Gastrocnemius medialis (tissue), 4 donors: ENCODE measurements at regions not wholly inside any gene's neighbourhood (a gene's known extent, or its start where the extent isn't known, plus 50 kb on each side); places are given as distances from the start of the nearest gene placed in this dataset.
A peak's percentile ranks its signal among the peaks of the same experiment; 100 is the strongest.

Experiments
- ATAC-seq, 2 donors: fragments of 150-250 bp; one replicate each; pipeline ENCODE4 v1.9.1; 2016
- DNase-seq, 2 donors: peaks; one replicate each; pipeline ENCODE4 v3.0.0-alpha.2; 2019
- H3K27ac ChIP-seq, 4 donors: fragments of 200-600 bp; sonication (generic); 1 replicate in 1 of 4; 2 replicates in 3 of 4; pipeline ENCODE4 v1.5.1; 2016 to 2018; ENCODE audit warnings: mild to moderate bottlenecking in 2 of 4, moderate library complexity in 1 of 4
- H3K27me3 ChIP-seq, 3 donors: fragments of 200-600 bp; sonication (generic) in 2 of 3; 1 replicate in 1 of 3; 2 replicates in 2 of 3; pipeline versions ENCODE4 v1.5.1 to v1.6.0; 2016 to 2019; ENCODE audit warnings: mild to moderate bottlenecking in 1 of 3, moderate library complexity in 1 of 3
- H3K36me3 ChIP-seq, 2 donors: fragments of 200-600 bp; sonication (generic) in 1 of 2; one replicate each; pipeline ENCODE4 v1.5.1; 2017 to 2018
- H3K4me1 ChIP-seq, 2 donors: fragments of 200-600 bp; sonication (generic) in 1 of 2; one replicate each; pipeline ENCODE4 v1.5.1; 2016 to 2017; ENCODE audit warnings: mild to moderate bottlenecking in 2 of 2
- H3K4me3 ChIP-seq, 4 donors: fragments of 200-600 bp; sonication (generic) in 3 of 4; 1 replicate in 1 of 4; 2 replicates in 3 of 4; pipeline ENCODE4 v1.5.1; 2016 to 2019; ENCODE audit warnings: mild to moderate bottlenecking in 2 of 4
- H3K9me3 ChIP-seq, 3 donors: fragments of 200-600 bp; sonication (generic) in 2 of 3; 1 replicate in 1 of 3; 2 replicates in 2 of 3; pipeline ENCODE4 v1.5.1; 2016 to 2019
- POLR2A ChIP-seq, 2 donors: fragments of 450-650 bp; IDR thresholded peaks; one replicate each; pipeline ENCODE4 v1.6.1; 2017; ENCODE audit warnings: antibody characterized with exemption in 2 of 2, mild to moderate bottlenecking in 2 of 2, moderate library complexity in 2 of 2
- in situ Hi-C, 4 donors: fragments of 200-750 bp; cut with MboI; loops; one replicate each; pipeline versions ENCODE4 v1.15.0 to v1.8.0; 2017; ENCODE audit warnings: low sequenced_read_pairs in 4 of 4
- intact Hi-C: fragments of 100-400 bp; cut with DNase I; formaldehyde crosslinking; loops from one replicate; pipeline ENCODE4 v1.15.1; 2023; ENCODE audit warnings: low total_unique reads
- TF ChIP-seq, protein P1 (sequence below), 5 experiments: fragments of 450-650 bp in 3 of 5; fragments of 200-600 bp in 2 of 5; sonication (generic) in 2 of 5; IDR thresholded peaks in 4 of 5; conservative IDR thresholded peaks in 1 of 5; 1 replicate in 4 of 5; 2 replicates in 1 of 5; pipeline ENCODE4 v1.5.1; 2016 to 2019; ENCODE audit warnings: antibody characterized with exemption in 5 of 5, mild to moderate bottlenecking in 3 of 5, moderate library complexity in 3 of 5

DNA sequence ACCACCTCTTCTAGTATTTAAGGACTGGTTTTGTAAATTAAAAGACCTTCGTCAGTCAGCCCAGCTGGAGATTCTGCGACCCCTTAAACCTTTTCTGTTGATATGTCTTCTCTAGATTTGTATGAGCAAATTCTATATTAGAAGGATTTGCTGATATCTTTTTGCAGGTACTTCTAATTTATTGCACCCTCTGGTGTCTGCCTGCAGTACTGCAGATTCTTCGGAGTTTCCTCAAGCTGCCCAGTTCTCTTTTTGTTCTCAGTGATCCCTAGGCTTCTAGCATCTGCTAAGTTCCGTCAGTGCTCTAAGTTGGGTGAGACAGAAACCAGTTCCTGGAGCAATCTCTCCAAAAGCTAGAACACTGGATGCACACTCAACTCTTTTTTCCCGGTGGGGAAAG is 545.2 kb downstream of the C4orf33 start:
- Histone ChIP-seq H3K4me1 (no peaks in the 10 kb centered on the region), H3K27me3 (no peaks in the 10 kb centered on the region), H3K36me3 (no peaks in the 10 kb centered on the region), H3K4me3 (no peak overlapping the region), H3K27ac (no peak overlapping the region), H3K9me3 (no peaks in the 10 kb centered on the region)
- ATAC-seq: peak in 1 of 2 donors; percentile 24
- peak; percentile 4 to 22 for DNase-seq
- in situ Hi-C loops (loop anchor here in 3 of 4 donors (5.0 to 10.0 kb wide), 2 partner anchors 276 to 279 kb away; no protein-coding TSS in a partner anchor), intact Hi-C loops (loop anchor here (2.0 kb wide), 1 partner anchor 278 kb away; no protein-coding TSS in a partner anchor)
- TF ChIP-seq POLR2A (IDR thresholded peaks at IDR 0.05): no peak
- TF ChIP-seq, protein P1, sequence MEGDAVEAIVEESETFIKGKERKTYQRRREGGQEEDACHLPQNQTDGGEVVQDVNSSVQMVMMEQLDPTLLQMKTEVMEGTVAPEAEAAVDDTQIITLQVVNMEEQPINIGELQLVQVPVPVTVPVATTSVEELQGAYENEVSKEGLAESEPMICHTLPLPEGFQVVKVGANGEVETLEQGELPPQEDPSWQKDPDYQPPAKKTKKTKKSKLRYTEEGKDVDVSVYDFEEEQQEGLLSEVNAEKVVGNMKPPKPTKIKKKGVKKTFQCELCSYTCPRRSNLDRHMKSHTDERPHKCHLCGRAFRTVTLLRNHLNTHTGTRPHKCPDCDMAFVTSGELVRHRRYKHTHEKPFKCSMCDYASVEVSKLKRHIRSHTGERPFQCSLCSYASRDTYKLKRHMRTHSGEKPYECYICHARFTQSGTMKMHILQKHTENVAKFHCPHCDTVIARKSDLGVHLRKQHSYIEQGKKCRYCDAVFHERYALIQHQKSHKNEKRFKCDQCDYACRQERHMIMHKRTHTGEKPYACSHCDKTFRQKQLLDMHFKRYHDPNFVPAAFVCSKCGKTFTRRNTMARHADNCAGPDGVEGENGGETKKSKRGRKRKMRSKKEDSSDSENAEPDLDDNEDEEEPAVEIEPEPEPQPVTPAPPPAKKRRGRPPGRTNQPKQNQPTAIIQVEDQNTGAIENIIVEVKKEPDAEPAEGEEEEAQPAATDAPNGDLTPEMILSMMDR (IDR thresholded peaks at IDR 0.05 in 4 of 5, conservative IDR thresholded peaks at IDR 0.05 in 1 of 5): peak; percentile 37 to 76 (median 57)

DNA sequence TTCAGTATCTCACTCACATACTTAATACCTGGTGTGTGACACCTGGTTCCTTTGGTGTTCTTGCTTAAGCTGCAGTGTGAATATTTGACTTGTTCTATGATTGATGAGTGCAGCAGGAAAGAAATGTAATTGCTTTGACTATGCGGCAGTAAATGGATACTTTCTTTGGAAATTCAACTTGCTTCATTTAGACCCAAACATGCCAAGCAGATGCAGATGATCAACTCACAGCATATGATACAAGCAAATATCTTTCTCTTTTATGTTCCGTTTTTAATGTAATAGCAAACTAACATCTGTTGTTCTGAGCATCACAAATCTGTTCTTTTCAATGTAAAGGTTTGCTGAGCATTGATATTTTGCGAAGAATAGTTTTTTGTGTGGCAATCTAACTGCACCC is 549.5 kb downstream of the C4orf33 start:
- in situ Hi-C loops: loop anchor here in 2 of 4 donors (10.0 kb wide), 1 partner anchor 281 kb away; no protein-coding TSS in a partner anchor
- intact Hi-C loops: no loop called here

DNA sequence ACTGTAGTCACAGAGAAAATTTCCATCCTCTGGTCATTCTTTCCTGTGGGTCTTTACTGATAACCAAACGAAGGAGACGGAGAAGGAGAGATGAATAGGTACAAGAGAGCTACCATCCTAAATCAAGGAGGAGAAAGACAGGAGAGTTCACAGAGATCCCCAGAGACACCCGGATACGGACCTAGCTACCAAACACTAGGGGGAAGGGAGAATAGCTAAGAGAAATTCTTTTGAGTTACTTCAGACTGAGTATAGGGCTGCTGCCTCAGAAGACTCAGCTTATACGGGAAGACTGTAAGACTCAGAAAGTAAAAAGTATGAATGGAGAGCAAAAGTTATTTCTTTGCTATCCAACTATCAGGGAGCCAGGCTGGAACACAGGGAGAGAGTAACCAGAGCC is 572.1 kb downstream of the C4orf33 start:
- intact Hi-C loops: no loop called here
- TF ChIP-seq POLR2A (IDR thresholded peaks at IDR 0.05): no peak
- TF ChIP-seq, protein P1 (IDR thresholded peaks at IDR 0.05 in 4 of 5, conservative IDR thresholded peaks at IDR 0.05 in 1 of 5): no peak
- in situ Hi-C loops: no loop called here
- no peaks in the 10 kb centered on the region for H3K36me3 ChIP-seq
- no peak overlapping the region for H3K27ac ChIP-seq
- no peaks in the 10 kb centered on the region for H3K4me1 ChIP-seq
- H3K9me3 ChIP-seq: no peaks in the 10 kb centered on the region
- no peak overlapping the region for H3K4me3 ChIP-seq
- ATAC-seq: no peak
- no peak for DNase-seq
- no peaks in the 10 kb centered on the region for H3K27me3 ChIP-seq

More for the DNA sequence above, 549.5 kb downstream of the C4orf33 start:
- no peak overlapping the region for H3K27ac ChIP-seq
- no peaks in the 10 kb centered on the region for H3K9me3 ChIP-seq
- TF ChIP-seq, protein P1 (IDR thresholded peaks at IDR 0.05 in 4 of 5, conservative IDR thresholded peaks at IDR 0.05 in 1 of 5): no peak
- TF ChIP-seq POLR2A (IDR thresholded peaks at IDR 0.05): no peak
- H3K27me3 ChIP-seq: no peaks in the 10 kb centered on the region
- no peak for ATAC-seq
- no peak overlapping the region for H3K4me3 ChIP-seq
- H3K4me1 ChIP-seq: no peaks in the 10 kb centered on the region
- no peaks in the 10 kb centered on the region for H3K36me3 ChIP-seq
- no peak for DNase-seq

DNA sequence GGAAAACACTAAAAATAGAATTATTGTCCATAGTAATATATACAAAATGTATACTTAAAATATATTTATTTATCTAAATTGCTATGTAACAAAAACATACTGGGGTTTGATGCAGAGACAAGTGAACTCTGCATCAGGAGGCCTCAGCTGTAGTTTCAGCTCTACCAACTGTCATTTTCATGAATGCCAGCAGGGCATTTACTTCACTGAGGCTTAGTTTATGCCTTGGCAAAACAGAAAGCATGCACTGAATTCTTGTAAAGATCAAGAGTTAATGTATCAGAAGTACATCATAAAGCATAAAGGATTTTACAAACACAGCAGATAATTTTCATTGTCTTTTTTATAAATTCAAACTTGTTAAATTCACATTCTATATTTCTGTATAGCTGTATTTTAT is 577.0 kb downstream of the C4orf33 start:
- TF ChIP-seq POLR2A (IDR thresholded peaks at IDR 0.05): no peak
- TF ChIP-seq, protein P1 (IDR thresholded peaks at IDR 0.05 in 4 of 5, conservative IDR thresholded peaks at IDR 0.05 in 1 of 5): no peak
- H3K9me3 ChIP-seq: no peaks in the 10 kb centered on the region
- ATAC-seq: no peak
- DNase-seq: no peak
- H3K36me3 ChIP-seq: no peaks in the 10 kb centered on the region
- H3K4me3 ChIP-seq: no peak overlapping the region
- in situ Hi-C loops: no loop called here
- intact Hi-C loops: no loop called here
- H3K27ac ChIP-seq: no peak overlapping the region
- no peaks in the 10 kb centered on the region for H3K4me1 ChIP-seq
- H3K27me3 ChIP-seq: no peaks in the 10 kb centered on the region

DNA sequence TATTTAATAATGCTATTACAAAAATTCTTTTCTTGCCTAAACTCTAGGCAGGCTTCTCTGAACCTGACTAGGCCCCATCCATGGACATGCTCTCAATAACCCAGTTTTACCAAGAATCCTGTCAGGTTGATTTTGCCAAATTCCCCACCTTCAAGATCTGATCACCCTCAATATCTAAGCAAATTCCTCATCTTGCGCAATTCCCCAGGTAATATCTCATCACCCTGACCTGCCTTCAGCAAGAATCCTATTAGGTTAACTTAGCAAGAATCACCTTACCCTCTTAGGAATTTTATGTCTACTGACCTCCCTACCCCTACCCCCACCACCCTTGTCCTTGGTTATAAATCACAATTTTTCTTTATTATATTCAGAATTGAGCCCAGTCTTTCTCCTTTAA is 579.1 kb downstream of the C4orf33 start:
- intact Hi-C loops (no loop called here), in situ Hi-C loops (no loop called here)
- Histone ChIP-seq H3K9me3 (no peaks in the 10 kb centered on the region), H3K4me1 (no peaks in the 10 kb centered on the region), H3K36me3 (no peaks in the 10 kb centered on the region), H3K27ac (no peak overlapping the region), H3K4me3 (no peak overlapping the region), H3K27me3 (no peaks in the 10 kb centered on the region)
- TF ChIP-seq, protein P1 (IDR thresholded peaks at IDR 0.05 in 4 of 5, conservative IDR thresholded peaks at IDR 0.05 in 1 of 5): no peak
- no peak for TF ChIP-seq POLR2A (IDR thresholded peaks at IDR 0.05)
- ATAC-seq (no peak), DNase-seq (no peak)
